Tibial nerve (tissue), 4 donors: ENCODE measurements at regions not wholly inside any gene's neighbourhood (a gene's known extent, or its start where the extent isn't known, plus 50 kb on each side); places are given as distances from the start of the nearest gene placed in this dataset.

Source experiments
- DNase-seq, 2 donors: peaks; one replicate each; pipeline ENCODE4 v3.0.0-alpha.2; 2019; ENCODE audit warnings: low spot score in 2 of 2
- H3K27ac ChIP-seq, 4 donors: fragments of 200-600 bp; sonication (generic) in 3 of 4; one replicate each; pipeline ENCODE4 v1.5.1; 2017 to 2019; ENCODE audit warnings: mild to moderate bottlenecking in 1 of 4
- H3K27me3 ChIP-seq, 2 donors: fragments of 200-600 bp; sonication (generic) in 1 of 2; one replicate each; pipeline versions ENCODE4 v1.5.1 to v1.6.0; 2017 to 2019
- H3K36me3 ChIP-seq, 3 donors: fragments of 200-600 bp; sonication (generic); one replicate each; pipeline ENCODE4 v1.5.1; 2018 to 2019
- H3K4me1 ChIP-seq, 4 donors: fragments of 200-600 bp; sonication (generic) in 3 of 4; one replicate each; pipeline ENCODE4 v1.5.1; 2017 to 2019
- H3K4me3 ChIP-seq, 4 donors: fragments of 200-600 bp; sonication (generic) in 3 of 4; one replicate each; pipeline ENCODE4 v1.5.1; 2017 to 2019; ENCODE audit warnings: mild to moderate bottlenecking in 1 of 4, moderate library complexity in 1 of 4
- H3K9me3 ChIP-seq, 4 donors: fragments of 200-600 bp; sonication (generic) in 3 of 4; one replicate each; pipeline ENCODE4 v1.5.1; 2017 to 2019
- CTCF ChIP-seq, 5 experiments: fragments of 200-600 bp in 3 of 5; fragments of 450-650 bp in 2 of 5; sonication (generic) in 3 of 5; IDR thresholded peaks; one replicate each; pipeline ENCODE4 v1.5.1; 2016 to 2019; ENCODE audit warnings: antibody characterized with exemption in 5 of 5, mild to moderate bottlenecking in 3 of 5, moderate library complexity in 2 of 5
- EP300 ChIP-seq, 2 donors: sonication (generic); formaldehyde crosslinking; IDR thresholded peaks; one replicate each; pipeline ENCODE4 v1.6.1; 2017; ENCODE audit warnings: antibody characterized with exemption in 2 of 2, mild to moderate bottlenecking in 1 of 2
- POLR2A ChIP-seq, 2 donors: fragments of 450-650 bp; IDR thresholded peaks; one replicate each; pipeline ENCODE4 v1.6.1; 2017; ENCODE audit warnings: antibody characterized with exemption in 2 of 2, mild to moderate bottlenecking in 2 of 2, moderate library complexity in 2 of 2
- WGBS, 2 donors: methylation state at CpG; one replicate each; pipeline ENCODE4 v1.1.5; 2018; 5-methylcytosine and 5-hydroxymethylcytosine counted together

- no peak overlapping the region for H3K4me3 ChIP-seq
- 46 to 63% methylated on average over 8 of the region's 8 CpGs for WGBS, 2 donors
- peaks cover 0 to 13% (median 0%) of the 10 kb centered on the region in 4 donors for H3K4me1 ChIP-seq
- no peaks in the 10 kb centered on the region for H3K9me3 ChIP-seq
- no peaks in the 10 kb centered on the region for H3K27me3 ChIP-seq
- TF ChIP-seq POLR2A (IDR thresholded peaks at IDR 0.05) (no peak), EP300 (IDR thresholded peaks at IDR 0.05) (no peak), CTCF (IDR thresholded peaks at IDR 0.05) (no peak)
- no peaks in the 10 kb centered on the region for H3K36me3 ChIP-seq
- H3K27ac ChIP-seq = no peak overlapping the region
- DNase-seq = no peak
Observed at GRCh38 chr20:55685841-55686240, 319.5 kb downstream of the CBLN4 start.

GRCh38 chr20:55685425-55685824 is 319.9 kb downstream of the CBLN4 start:
- Histone ChIP-seq H3K4me3 (no peak overlapping the region), H3K9me3 (no peaks in the 10 kb centered on the region), H3K27ac (no peak overlapping the region), H3K27me3 (no peaks in the 10 kb centered on the region), H3K36me3 (no peaks in the 10 kb centered on the region), H3K4me1 (peaks cover 0 to 13% (median 0%) of the 10 kb centered on the region in 4 donors)
- no peak for DNase-seq
- 75 to 89% methylated on average over 4 of the region's 4 CpGs for WGBS, 2 donors
- TF ChIP-seq CTCF (IDR thresholded peaks at IDR 0.05) = no peak
- no peak for TF ChIP-seq EP300 (IDR thresholded peaks at IDR 0.05)
- TF ChIP-seq POLR2A (IDR thresholded peaks at IDR 0.05) = no peak

GRCh38 chr20:55684578-55684977 is 320.7 kb downstream of the CBLN4 start:
- Histone ChIP-seq H3K9me3 (no peaks in the 10 kb centered on the region), H3K4me3 (no peak overlapping the region), H3K36me3 (no peaks in the 10 kb centered on the region), H3K27me3 (no peaks in the 10 kb centered on the region), H3K27ac (peak overlapping the region in 1 of 4 donors; percentile 15), H3K4me1 (peaks cover 0 to 13% (median 0%) of the 10 kb centered on the region in 4 donors)
- DNase-seq = no peak
- 17% methylated on average over 4 of the region's 4 CpGs for WGBS, 2 donors
- TF ChIP-seq EP300 (IDR thresholded peaks at IDR 0.05) = no peak
- no peak for TF ChIP-seq CTCF (IDR thresholded peaks at IDR 0.05)
- no peak for TF ChIP-seq POLR2A (IDR thresholded peaks at IDR 0.05)

GRCh38 chr20:55678970-55679667 is 326.2 kb downstream of the CBLN4 start:
- no peak for TF ChIP-seq EP300 (IDR thresholded peaks at IDR 0.05)
- no peak for TF ChIP-seq CTCF (IDR thresholded peaks at IDR 0.05)
- 79% methylated on average over 5 of the region's 5 CpGs for WGBS, 2 donors
- no peak overlapping the region for H3K27ac ChIP-seq
- no peaks in the 10 kb centered on the region for H3K9me3 ChIP-seq
- no peak overlapping the region for H3K4me3 ChIP-seq
- H3K27me3 ChIP-seq = no peaks in the 10 kb centered on the region
- H3K4me1 ChIP-seq = no peaks in the 10 kb centered on the region
- H3K36me3 ChIP-seq = no peaks in the 10 kb centered on the region
- no peak for DNase-seq

- H3K27me3 ChIP-seq = no peaks in the 10 kb centered on the region
- DNase-seq = no peak
- H3K36me3 ChIP-seq = no peaks in the 10 kb centered on the region
- no peak overlapping the region for H3K4me3 ChIP-seq
- H3K9me3 ChIP-seq = no peaks in the 10 kb centered on the region
- no peaks in the 10 kb centered on the region for H3K4me1 ChIP-seq
- TF ChIP-seq CTCF (IDR thresholded peaks at IDR 0.05) (no peak), POLR2A (IDR thresholded peaks at IDR 0.05) (no peak), EP300 (IDR thresholded peaks at IDR 0.05) (no peak)
- 87 to 89% methylated on average over 3 of the region's 3 CpGs for WGBS, 2 donors
- no peak overlapping the region for H3K27ac ChIP-seq
Observed at GRCh38 chr20:55678126-55678525, 327.2 kb downstream of the CBLN4 start.
